H1 (cell line): ENCODE measurements at regions not wholly inside any gene's neighbourhood (a gene's known extent, or its start where the extent isn't known, plus 50 kb on each side); places are given as distances from the start of the nearest gene placed in this dataset. TPM values are rescaled to one million over a fixed set of nuclear protein-coding genes. Genes with fewer than 3 reads are reported as not detected.

Source experiments
- small RNA-seq: library from polyadenylated mRNA; stranded (forward); fragments of <200 nt; extraction: miRNeasy Mini kit (QIAGEN cat#:217004); gene quantifications from one replicate; pipeline ENCODE3, GENCODE V24; 2013; ENCODE audit not compliant: insufficient read depth

Small RNAs in the stretch of these regions (small RNA-seq; reads per million reads assigned to genes)
- gene UBBP5: not detected
